ENCODE measurements at regions not wholly inside any gene's neighbourhood (a gene's known extent, or its start where the extent isn't known, plus 50 kb on each side); places are given as distances from the start of the nearest gene placed in this dataset.

DNA sequence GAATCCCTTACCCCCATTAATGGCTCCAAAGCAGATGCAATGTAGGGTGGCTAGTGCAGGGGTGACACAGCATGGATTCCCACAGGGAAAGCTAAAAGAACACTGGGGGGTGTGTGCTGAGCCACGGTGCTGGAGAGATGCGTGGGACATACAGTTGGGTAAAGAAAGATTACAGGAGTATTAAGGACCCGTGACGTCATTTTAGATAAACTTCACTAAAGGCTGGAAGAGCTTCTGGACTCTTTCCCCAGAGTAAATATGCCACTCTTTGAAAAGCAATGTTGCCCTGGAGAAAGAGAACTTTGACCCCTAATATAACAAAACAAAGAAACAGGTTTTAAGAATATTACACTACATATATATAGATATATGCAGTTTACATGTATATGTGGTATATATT is 481.5 kb upstream of the VSTM2A start:
- TF ChIP-seq, protein P1, sequence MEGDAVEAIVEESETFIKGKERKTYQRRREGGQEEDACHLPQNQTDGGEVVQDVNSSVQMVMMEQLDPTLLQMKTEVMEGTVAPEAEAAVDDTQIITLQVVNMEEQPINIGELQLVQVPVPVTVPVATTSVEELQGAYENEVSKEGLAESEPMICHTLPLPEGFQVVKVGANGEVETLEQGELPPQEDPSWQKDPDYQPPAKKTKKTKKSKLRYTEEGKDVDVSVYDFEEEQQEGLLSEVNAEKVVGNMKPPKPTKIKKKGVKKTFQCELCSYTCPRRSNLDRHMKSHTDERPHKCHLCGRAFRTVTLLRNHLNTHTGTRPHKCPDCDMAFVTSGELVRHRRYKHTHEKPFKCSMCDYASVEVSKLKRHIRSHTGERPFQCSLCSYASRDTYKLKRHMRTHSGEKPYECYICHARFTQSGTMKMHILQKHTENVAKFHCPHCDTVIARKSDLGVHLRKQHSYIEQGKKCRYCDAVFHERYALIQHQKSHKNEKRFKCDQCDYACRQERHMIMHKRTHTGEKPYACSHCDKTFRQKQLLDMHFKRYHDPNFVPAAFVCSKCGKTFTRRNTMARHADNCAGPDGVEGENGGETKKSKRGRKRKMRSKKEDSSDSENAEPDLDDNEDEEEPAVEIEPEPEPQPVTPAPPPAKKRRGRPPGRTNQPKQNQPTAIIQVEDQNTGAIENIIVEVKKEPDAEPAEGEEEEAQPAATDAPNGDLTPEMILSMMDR (IDR thresholded peaks at IDR 0.05) = no peak
- no peak for TF ChIP-seq POLR2A (IDR thresholded peaks at IDR 0.05)
